Head of caudate nucleus (tissue), 42 donors: ENCODE measurements at regions not wholly inside any gene's neighbourhood (a gene's known extent, or its start where the extent isn't known, plus 50 kb on each side); places are given as distances from the start of the nearest gene placed in this dataset.

Experiments
- DNase-seq, 42 donors: peaks; one replicate each; pipeline versions ENCODE4 v3.0.0 to v3.0.0-alpha.2; 2020 to 2021; ENCODE audit warnings: mixed read lengths in 7 of 42
- intact Hi-C: fragments of 100-400 bp; cut with DNase I; formaldehyde crosslinking; loops from one replicate; pipeline ENCODE4 v1.15.0; 2022

DNA sequence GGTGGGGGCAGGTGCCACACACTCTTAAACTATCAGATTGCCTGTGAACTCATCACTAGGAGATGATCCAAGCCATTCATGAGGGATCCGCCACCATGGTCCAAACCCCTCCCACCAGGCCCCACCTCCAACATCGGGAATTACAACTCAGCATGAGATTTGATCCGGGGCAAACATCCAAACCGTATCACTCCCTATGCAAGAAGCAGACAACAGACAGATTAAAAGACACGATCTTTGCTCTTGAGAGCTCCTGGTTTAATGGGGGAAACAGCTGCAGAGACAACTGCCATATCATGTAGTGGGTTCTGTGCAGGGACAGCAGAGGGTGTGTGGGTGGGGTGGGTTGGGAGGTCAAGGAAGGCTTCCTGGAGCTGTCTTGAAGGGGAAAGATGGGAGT is 123.6 kb downstream of the EMX2 start:
- intact Hi-C loops = no loop called here
- DNase-seq = peak in 2 of 42 donors; percentile 4 to 21

- no peak for DNase-seq
- intact Hi-C loops = no loop called here
Observed at GRCh38 chr10:117666965-117667364, 124.4 kb downstream of the EMX2 start.

DNA sequence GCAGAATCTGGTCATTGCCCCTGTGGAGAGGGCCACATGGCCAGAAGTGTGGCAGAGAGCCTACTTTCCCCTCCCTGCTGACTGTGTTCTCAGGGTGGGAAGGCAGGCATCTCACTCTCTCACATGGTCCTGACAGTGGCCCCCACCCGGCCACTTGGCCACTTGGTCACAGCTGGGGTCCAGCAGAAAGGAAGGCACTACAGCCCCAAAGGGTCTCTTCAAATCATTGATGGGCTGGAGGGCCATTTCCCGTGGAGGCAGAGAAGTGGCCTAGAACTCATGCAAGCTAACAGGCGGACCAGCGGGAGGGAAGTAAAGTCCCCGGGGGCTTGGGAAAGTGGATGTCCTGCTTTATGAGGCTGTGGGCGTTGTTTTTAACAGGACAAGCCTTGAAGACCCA is 125.3 kb downstream of the EMX2 start:
- DNase-seq = no peak
- intact Hi-C loops = no loop called here

DNA sequence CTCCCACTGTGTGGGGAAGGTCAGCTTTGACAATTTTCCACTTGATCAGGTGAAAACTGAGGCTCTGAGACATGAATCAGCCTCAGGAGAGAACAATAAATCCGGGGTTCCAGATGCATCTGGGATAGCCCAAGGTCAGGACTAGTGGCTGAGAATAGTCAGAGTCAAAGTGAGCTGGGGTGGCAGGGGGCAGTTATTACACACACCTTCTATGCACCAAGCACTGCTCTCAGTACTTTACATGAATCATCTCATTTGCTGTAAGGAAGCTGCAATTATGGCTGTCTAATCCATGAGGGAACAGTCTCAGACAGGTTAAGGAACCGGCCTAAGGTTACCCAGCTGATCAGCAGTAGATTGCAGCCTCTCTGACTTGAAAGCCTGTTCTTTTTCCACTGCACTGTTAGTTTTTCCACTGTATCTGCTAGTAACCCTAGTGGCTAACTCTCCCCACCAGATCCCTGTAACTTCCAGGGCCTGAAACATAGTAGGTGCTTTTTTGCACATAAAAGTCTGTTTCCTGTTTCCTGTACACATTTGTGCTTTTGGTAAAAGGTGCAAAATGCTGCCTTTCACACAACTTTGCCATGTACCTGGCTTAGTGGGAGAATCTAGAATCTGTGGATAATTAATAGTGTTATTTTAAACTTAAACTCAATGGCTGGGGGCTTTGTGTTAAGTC is 125.9 kb downstream of the EMX2 start:
- no peak for DNase-seq
- intact Hi-C loops = no loop called here

GRCh38 chr10:117669122-117669521 is 126.6 kb downstream of the EMX2 start:
- DNase-seq = no peak
- intact Hi-C loops = no loop called here

DNA sequence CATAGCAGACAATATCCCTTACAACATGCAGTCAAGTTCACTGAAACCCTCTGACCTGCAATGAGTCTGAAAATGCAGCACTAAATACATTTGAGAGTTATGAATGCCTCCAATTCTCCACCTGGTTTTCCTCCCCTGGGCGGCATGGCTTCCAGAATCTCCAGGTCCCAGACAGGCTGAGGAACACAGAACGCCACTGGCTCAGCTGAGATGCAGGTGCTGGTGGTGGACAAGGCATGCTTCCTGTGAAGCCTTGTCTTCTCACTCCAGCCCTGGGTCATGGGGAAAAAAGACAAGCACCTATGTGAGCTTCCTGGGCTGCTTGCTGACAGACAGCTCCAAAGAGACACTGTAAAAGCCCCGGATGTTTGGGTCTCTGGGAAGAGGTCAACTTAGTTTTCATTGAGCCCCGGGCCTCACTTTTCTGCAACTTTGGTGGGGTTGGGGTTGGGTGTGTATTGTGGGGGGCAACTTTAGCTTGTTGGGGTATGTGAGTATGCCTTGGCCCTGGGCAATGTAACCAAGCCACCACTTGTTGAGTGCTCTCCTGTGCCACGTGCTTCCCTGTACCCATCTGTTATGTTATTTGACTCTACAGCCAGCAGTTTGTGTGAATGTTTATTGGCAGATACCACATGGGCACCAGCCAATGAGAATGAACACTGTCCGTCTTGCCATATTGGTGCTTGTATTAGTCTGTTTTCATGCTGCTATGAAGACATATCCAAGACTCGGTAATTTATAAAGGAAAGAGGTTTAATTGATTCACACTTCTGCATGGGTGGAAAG is 127.8 kb downstream of the EMX2 start:
- intact Hi-C loops = no loop called here
- no peak for DNase-seq

- intact Hi-C loops = no loop called here
- no peak for DNase-seq
Observed at GRCh38 chr10:117673230-117674010, 130.9 kb downstream of the EMX2 start.

GRCh38 chr10:117674201-117674600 is 131.7 kb downstream of the EMX2 start:
- intact Hi-C loops = no loop called here
- DNase-seq = no peak

GRCh38 chr10:117674646-117675045 is 132.1 kb downstream of the EMX2 start:
- DNase-seq = no peak
- intact Hi-C loops = no loop called here

GRCh38 chr10:117675514-117676055 is 133.0 kb downstream of the EMX2 start:
- intact Hi-C loops = no loop called here
- DNase-seq = no peak

- no peak for DNase-seq
- intact Hi-C loops = no loop called here
Observed at GRCh38 chr10:117677239-117677638, 134.7 kb downstream of the EMX2 start.

DNA sequence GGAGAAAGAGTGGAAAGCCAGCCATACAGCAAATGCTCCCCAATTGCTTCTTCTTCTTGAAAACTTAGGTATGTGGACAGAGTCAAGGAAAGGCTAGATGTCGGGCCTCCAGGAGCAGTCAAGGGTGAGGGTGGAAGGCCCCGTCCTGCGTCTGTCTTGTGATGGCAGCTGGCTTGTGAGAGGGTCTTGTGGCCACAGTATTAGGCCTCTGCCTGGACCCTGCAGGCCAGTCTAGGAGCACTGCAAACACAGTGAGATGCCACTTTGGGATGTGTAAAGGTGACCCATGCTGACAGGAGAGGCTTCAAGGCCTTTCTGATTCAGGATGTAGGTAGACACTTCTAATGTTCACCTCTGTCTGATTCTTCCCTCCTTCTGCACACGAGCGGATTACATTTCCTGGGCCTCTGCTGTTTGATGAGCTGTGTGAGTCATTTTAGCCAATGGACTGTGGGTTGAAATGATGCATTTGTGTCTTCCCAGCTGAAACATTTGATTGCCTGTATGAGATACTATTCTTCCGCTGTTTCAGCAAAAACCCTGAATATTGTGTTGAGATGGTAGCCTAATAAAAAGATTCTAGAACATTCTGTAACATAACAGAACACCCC is 135.4 kb downstream of the EMX2 start:
- intact Hi-C loops = no loop called here
- DNase-seq = no peak

DNA sequence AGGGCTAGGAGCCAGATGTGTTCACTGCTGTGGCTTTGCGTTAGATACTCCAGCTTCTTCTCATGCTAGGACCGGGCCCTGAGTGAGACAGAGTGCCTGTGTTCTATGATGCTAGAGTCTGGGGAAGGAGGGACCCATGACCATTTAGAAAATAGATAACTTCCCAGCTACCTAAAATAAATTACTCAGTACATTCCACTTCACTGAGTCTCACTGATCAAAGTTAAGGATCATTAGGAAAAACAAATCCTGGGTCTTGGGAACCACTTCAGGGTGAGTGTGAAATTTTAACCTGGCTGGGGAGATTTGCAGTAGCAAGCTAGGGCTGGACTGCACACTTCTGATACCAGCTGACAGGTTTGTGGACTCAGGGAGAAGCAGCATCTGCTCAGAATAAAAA is 138.1 kb downstream of the EMX2 start:
- intact Hi-C loops = no loop called here
- no peak for DNase-seq

- intact Hi-C loops = no loop called here
- no peak for DNase-seq
Observed at GRCh38 chr10:117681104-117681503, 138.6 kb downstream of the EMX2 start.

DNA sequence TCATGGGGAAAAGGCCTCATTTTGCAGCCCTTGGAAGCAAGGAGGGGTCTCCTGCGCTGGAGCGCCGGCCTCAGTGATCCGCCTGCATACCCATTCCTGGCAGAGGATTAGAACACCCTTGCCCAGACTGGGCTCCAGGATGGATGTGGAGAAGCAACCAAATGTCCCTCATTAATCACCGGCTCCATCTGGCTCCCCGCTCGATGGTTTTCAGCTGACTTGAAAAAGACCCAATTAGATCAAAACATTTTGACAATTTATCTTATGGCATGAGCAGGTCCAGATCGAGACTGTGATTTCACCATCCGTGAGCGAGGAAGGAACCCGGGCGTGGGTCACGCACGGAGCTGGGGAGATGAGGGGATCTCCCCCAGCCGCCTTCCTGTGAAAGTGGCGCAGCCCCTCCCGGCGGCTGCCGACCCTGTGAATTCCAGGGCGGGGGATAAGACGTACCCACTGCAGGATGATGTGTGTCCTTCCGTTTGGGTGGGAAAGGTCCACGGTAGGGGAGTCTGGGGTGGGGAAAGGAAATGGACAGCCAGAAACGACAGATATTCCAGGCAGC is 141.6 kb downstream of the EMX2 start:
- intact Hi-C loops = no loop called here

GRCh38 chr10:117684672-117685211 is 142.2 kb downstream of the EMX2 start:
- DNase-seq = peak in 10 of 42 donors; percentile 6 to 46 (median 20)

More for the DNA sequence above, 141.6 kb downstream of the EMX2 start:
- no peak for DNase-seq

DNA sequence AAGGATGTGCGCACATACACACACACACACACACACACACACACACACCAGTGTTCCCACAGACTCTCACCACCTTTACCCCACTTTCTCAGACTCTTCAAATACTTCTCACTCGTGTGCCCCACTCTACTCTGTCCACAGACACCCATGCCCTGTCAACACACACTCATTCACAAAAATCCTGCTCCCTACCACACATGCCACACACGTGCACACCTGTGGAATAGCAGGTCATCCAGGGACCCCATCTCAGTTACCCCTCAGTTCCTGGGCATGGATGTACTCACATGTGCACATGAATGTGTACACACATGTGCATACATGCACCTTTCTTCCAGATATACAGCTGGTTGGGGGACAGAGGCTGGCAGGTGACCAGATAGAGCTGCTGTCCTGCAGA is 142.9 kb downstream of the EMX2 start:
- DNase-seq = no peak
- intact Hi-C loops = no loop called here

More at GRCh38 chr10:117684672-117685211, 142.2 kb downstream of the EMX2 start:
- intact Hi-C loops = no loop called here

DNA sequence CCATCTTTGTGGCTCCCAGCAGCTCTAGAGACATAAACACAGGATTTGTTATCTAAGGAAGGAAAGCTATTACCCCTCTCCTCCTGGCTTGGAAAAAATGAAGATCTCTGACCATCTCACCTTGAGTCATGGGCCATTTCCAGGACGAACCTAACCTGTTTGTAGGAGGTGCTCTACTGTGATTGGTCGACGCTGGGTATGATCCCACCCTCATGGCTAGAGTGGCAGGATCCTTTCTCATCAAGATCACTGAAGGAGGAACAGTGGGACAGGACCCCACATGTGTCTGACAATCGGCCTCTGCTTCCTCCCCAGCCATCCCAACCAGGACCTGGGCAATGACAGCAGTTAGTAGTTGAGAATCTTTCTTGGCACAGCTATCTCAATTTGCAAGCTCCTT is 144.1 kb downstream of the EMX2 start:
- intact Hi-C loops = no loop called here
- no peak for DNase-seq

- no peak for DNase-seq
- intact Hi-C loops = no loop called here
Observed at GRCh38 chr10:117688358-117688757, 145.8 kb downstream of the EMX2 start.
